ENCODE measurements at regions not wholly inside any gene's neighbourhood (a gene's known extent, or its start where the extent isn't known, plus 50 kb on each side); places are given as distances from the start of the nearest gene placed in this dataset.

DNA sequence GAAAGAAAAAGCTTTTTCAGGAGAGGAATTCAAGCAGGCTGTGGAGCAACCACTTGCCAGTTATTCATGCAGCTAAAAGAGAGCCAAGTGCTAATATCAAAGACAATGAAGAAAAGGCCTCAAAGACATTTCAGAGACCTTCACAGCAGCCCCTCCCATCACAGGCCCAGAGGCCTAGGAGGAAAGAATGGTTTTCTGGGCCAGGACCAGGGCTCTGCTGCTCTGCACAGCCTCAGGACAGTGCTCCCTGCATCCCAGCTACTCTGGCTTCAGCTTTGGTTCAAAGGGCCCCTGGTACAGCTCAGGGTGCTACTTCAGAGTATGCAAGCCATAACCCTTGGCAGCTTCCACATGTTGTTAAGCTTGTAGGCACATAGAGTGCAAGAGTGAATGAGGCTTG, 119.5 kb downstream of the MSTN start:
- Histone ChIP-seq H4K5ac (ENCODE audit: insufficient read length, low read depth, low read length) (no peak overlapping the region), H3K56ac (replicated peaks; ENCODE audit: insufficient read length, low read depth, low read length) (no peak overlapping the region), H3K27me3 (replicated peaks in 1 of 4; ENCODE audit: control insufficient read depth in 3 of 4, extremely low read depth in 1 of 4, insufficient read depth in 3 of 4, low read length in 3 of 4) (no peaks in the 10 kb centered on the region), H3K14ac (ENCODE audit: insufficient read length) (no peak overlapping the region), H2BK20ac (ENCODE audit: low read length) (no peak overlapping the region), H2AK5ac (ENCODE audit: low read depth, low read length) (no peak overlapping the region), H3K18ac (ENCODE audit: extremely low read depth, low read length) (no peak overlapping the region), H2BK12ac (ENCODE audit: low read depth, low read length) (no peak overlapping the region), H4K20me1 (replicated peaks in 1 of 2; ENCODE audit: control insufficient read depth in 1 of 2, insufficient read depth in 2 of 2, low read length in 2 of 2) (no peaks in the 10 kb centered on the region), H2AFZ (ENCODE audit: low read length) (no peak overlapping the region), H3K27ac (ENCODE audit: low read depth, low read length) (no peak overlapping the region), H3K79me2 (ENCODE audit: control insufficient read depth in 1 of 2, insufficient read depth in 2 of 2, low read length in 2 of 2) (no peaks in the 10 kb centered on the region), H3K4me1 (replicated peaks in 1 of 4; ENCODE audit: control insufficient read depth in 3 of 4, insufficient read depth in 4 of 4, low read length in 3 of 4) (no peaks in the 10 kb centered on the region), H3K79me1 (ENCODE audit: low read depth, low read length) (no peaks in the 10 kb centered on the region), H3K4ac (replicated peaks; ENCODE audit: insufficient read length, low read depth, low read length) (no peak overlapping the region), H4K91ac (replicated peaks; ENCODE audit: insufficient read length, low read length) (no peak overlapping the region), H3K23me2 (ENCODE audit: low read depth, low read length) (no peaks in the 10 kb centered on the region), H3K4me2 (ENCODE audit: insufficient read depth in 1 of 2, low read depth in 2 of 2, low read length in 2 of 2) (no peak overlapping the region), H3K9ac (replicated peaks in 1 of 4; ENCODE audit: extremely low read depth in 1 of 4, low read depth in 3 of 4, low read length in 3 of 4) (no peak overlapping the region; a peak in 1 of 7 replicates), H3K23ac (ENCODE audit: insufficient read length) (no peak overlapping the region), H3K9me3 (ENCODE audit: insufficient read depth in 2 of 2, low read depth in 1 of 2, low read length in 1 of 2) (peaks cover 15 to 21% of the 10 kb centered on the region in 2 experiments; a peak in 3 of 4 replicates), H3K36me3 (ENCODE audit: control insufficient read depth in 2 of 4, insufficient read depth in 4 of 4, low read length in 3 of 4) (no peaks in the 10 kb centered on the region), H2BK15ac (ENCODE audit: low read length) (no peak overlapping the region), H2BK120ac (replicated peaks; ENCODE audit: low read depth, low read length) (no peak overlapping the region), H4K8ac (ENCODE audit: extremely low read depth, insufficient read depth, low read length) (no peak overlapping the region), H2BK5ac (ENCODE audit: low read depth, low read length) (no peak overlapping the region), H3K4me3 (ENCODE audit: extremely low read depth in 1 of 4, insufficient read depth in 2 of 4, low read depth in 3 of 4, low read length in 4 of 4) (no peak overlapping the region)
- POLR2A ChIA-PET (ENCODE audit: partially characterized antibody), result no interaction called here
- CTCF ChIA-PET (ENCODE audit: partially characterized antibody), result interaction anchor here (1.2 kb wide), 1 partner anchor 11 kb away, joined by 3 read pairs; no protein-coding TSS in a partner anchor
- FAIRE-seq, result no peak
- DNase-seq (ENCODE audit: low read depth in 1 of 2, low spot score in 2 of 2), result no peak
- TF ChIP-seq KDM4A (IDR thresholded peaks at IDR 0.05; ENCODE audit: low read depth, low read length, severe bottlenecking) (no peak), TAF7 (optimal IDR thresholded peaks at IDR 0.05; ENCODE audit: borderline replicate concordance, low read depth, low read length) (no peak), KDM5A (IDR thresholded peaks at IDR 0.05; ENCODE audit: low read length) (no peak), YY1 (IDR thresholded peaks at IDR 0.05; ENCODE audit: low read depth, low read length) (no peak), CREB1 (IDR thresholded peaks at IDR 0.05) (no peak), SAP30 (IDR thresholded peaks at IDR 0.05; ENCODE audit: insufficient read depth, insufficient replicate concordance, low read length) (no peak), NRF1 (IDR thresholded peaks at IDR 0.05; ENCODE audit: low read depth, low read length) (no peak), FOSL1 (IDR thresholded peaks at IDR 0.05; ENCODE audit: insufficient read depth, low read depth, low read length) (no peak), EZH2 (IDR thresholded peaks at IDR 0.05; ENCODE audit: low read depth, low read length, severe bottlenecking) (no peak), CBX5 (IDR thresholded peaks at IDR 0.05; ENCODE audit: low read depth, low read length) (no peak), POU5F1 (IDR thresholded peaks at IDR 0.05; ENCODE audit: low read depth, low read length) (no peak)
- TF ChIP-seq, protein P1, sequence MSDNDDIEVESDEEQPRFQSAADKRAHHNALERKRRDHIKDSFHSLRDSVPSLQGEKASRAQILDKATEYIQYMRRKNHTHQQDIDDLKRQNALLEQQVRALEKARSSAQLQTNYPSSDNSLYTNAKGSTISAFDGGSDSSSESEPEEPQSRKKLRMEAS (IDR thresholded peaks at IDR 0.05), result no peak
